Astrocyte (in vitro differentiated cells and primary cell): ENCODE measurements at regions not wholly inside any gene's neighbourhood (a gene's known extent, or its start where the extent isn't known, plus 50 kb on each side); places are given as distances from the start of the nearest gene placed in this dataset.

Experiments used
- DNase-seq: peaks from one replicate; pipeline ENCODE4 v3.0.0-alpha.2; 2010; ENCODE audit warnings: low read depth
- FAIRE-seq: peaks from 2 replicates; lab custom pipeline; 2011; peaks lifted over from hg19 to GRCh38; lab: Jason Lieb, UNC
- H2AFZ ChIP-seq: 2 replicates; pipeline ENCODE4 v1.6.0; 2012; ENCODE audit warnings: low read depth, low read length, inconsistent platforms
- H3K27ac ChIP-seq: 2 replicates; pipeline ENCODE4 v1.5.1; 2011; ENCODE audit warnings: low read depth, low read length, inconsistent platforms
- H3K27me3 ChIP-seq: 2 replicates; pipeline ENCODE4 v1.6.0; 2011; ENCODE audit warnings: low read length, inconsistent platforms; ENCODE audit not compliant: insufficient read depth
- H3K36me3 ChIP-seq: 2 replicates; pipeline ENCODE4 v1.5.1; 2011; ENCODE audit warnings: low read length, inconsistent platforms; ENCODE audit not compliant: insufficient read depth
- H3K4me1 ChIP-seq: 2 replicates; pipeline ENCODE4 v1.5.1; 2011; ENCODE audit warnings: low read length, inconsistent platforms; ENCODE audit not compliant: insufficient read depth
- H3K4me2 ChIP-seq: 2 replicates; pipeline ENCODE4 v1.6.0; 2012; ENCODE audit warnings: low read length, inconsistent platforms
- H3K4me3 ChIP-seq: 2 replicates; pipeline ENCODE4 v1.5.1; 2011; ENCODE audit warnings: low read depth, mild to moderate bottlenecking, low read length, inconsistent platforms; ENCODE audit not compliant: insufficient read depth
- H3K79me2 ChIP-seq: 2 replicates; pipeline ENCODE4 v1.6.0; 2012; ENCODE audit warnings: mild to moderate bottlenecking, low read length, inconsistent platforms; ENCODE audit not compliant: insufficient read depth
- H3K9ac ChIP-seq: 2 replicates; pipeline ENCODE4 v1.6.0; 2012; ENCODE audit warnings: mild to moderate bottlenecking, low read length, inconsistent platforms
- H3K9me3 ChIP-seq: 2 replicates; pipeline ENCODE4 v1.5.1; 2012; ENCODE audit warnings: low read depth, mild to moderate bottlenecking, low read length, inconsistent platforms; ENCODE audit not compliant: insufficient read depth
- H4K20me1 ChIP-seq: 2 replicates; pipeline ENCODE4 v1.6.0; 2012; ENCODE audit warnings: low read length, inconsistent platforms; ENCODE audit not compliant: insufficient read depth
- H3K27ac Mint-ChIP-seq: one replicate; pipeline ENCODE4 v1.8.0; 2021; ENCODE audit warnings: mild to moderate bottlenecking, mixed read lengths; ENCODE audit not compliant: unreplicated experiment
- H3K27me3 Mint-ChIP-seq: one replicate; pipeline ENCODE4 v1.8.0; 2021; ENCODE audit warnings: low read depth, mixed read lengths; ENCODE audit not compliant: unreplicated experiment
- H3K36me3 Mint-ChIP-seq: one replicate; pipeline ENCODE4 v1.8.0; 2021; ENCODE audit warnings: low read depth, mixed read lengths; ENCODE audit not compliant: unreplicated experiment
- H3K4me1 Mint-ChIP-seq: one replicate; pipeline ENCODE4 v1.8.0; 2021; ENCODE audit warnings: low read depth, mixed read lengths; ENCODE audit not compliant: unreplicated experiment
- H3K4me3 Mint-ChIP-seq: one replicate; pipeline ENCODE4 v1.8.0; 2021; ENCODE audit warnings: mild to moderate bottlenecking, moderate library complexity, mixed read lengths; ENCODE audit not compliant: unreplicated experiment
- H3K9me3 Mint-ChIP-seq: one replicate; pipeline ENCODE4 v1.8.0; 2021; ENCODE audit warnings: mild to moderate bottlenecking, mixed read lengths; ENCODE audit not compliant: unreplicated experiment
- CTCF ChIP-seq: IDR thresholded peaks from 2 replicates; pipeline ENCODE4 v1.5.1; 2011; ENCODE audit warnings: low read depth, mild to moderate bottlenecking, inconsistent platforms, low read length, moderate library complexity; ENCODE audit not compliant: insufficient read depth
- EZH2 ChIP-seq: IDR thresholded peaks from 2 replicates; pipeline ENCODE4 v1.6.1; 2012; ENCODE audit warnings: mild to moderate bottlenecking, low read length, inconsistent platforms; ENCODE audit not compliant: insufficient read depth

- Mint-ChIP-seq H3K27me3 (peaks cover 20% of the 10 kb centered on the region), H3K4me1 (no peaks in the 10 kb centered on the region), H3K4me3 (no peak overlapping the region), H3K36me3 (no peaks in the 10 kb centered on the region), H3K27ac (no peak overlapping the region), H3K9me3 (peaks cover 4% of the 10 kb centered on the region)
- no peak overlapping the region for H3K9ac ChIP-seq
- no peaks in the 10 kb centered on the region for H3K79me2 ChIP-seq
- TF ChIP-seq EZH2 (no peak), CTCF (no peak)
- no peak overlapping the region for H3K27ac ChIP-seq
- H4K20me1 ChIP-seq: no peaks in the 10 kb centered on the region
- no peaks in the 10 kb centered on the region for H3K4me1 ChIP-seq
- no peaks in the 10 kb centered on the region for H3K27me3 ChIP-seq
- no peaks in the 10 kb centered on the region for H3K36me3 ChIP-seq
- peaks cover 5% of the 10 kb centered on the region for H3K9me3 ChIP-seq
- DNase-seq (no peak), FAIRE-seq (no peak)
- no peak overlapping the region for H3K4me2 ChIP-seq
- no peak overlapping the region for H3K4me3 ChIP-seq
- H2AFZ ChIP-seq: no peak overlapping the region
Measured at GRCh38 chr6:159331451-159331850, 162.3 kb downstream of the FNDC1 start.

GRCh38 chr6:159329081-159329480 is 159.9 kb downstream of the FNDC1 start:
- no peaks in the 10 kb centered on the region for H3K9me3 Mint-ChIP-seq
- no peaks in the 10 kb centered on the region for H3K9me3 ChIP-seq

More at GRCh38 chr6:159329081-159329480, 159.9 kb downstream of the FNDC1 start:
- Histone ChIP-seq H3K79me2 (no peaks in the 10 kb centered on the region), H3K4me3 (no peak overlapping the region), H4K20me1 (no peaks in the 10 kb centered on the region), H3K9ac (no peak overlapping the region), H3K4me2 (no peak overlapping the region), H3K27me3 (no peaks in the 10 kb centered on the region), H3K36me3 (no peaks in the 10 kb centered on the region), H3K27ac (no peak overlapping the region), H3K4me1 (no peaks in the 10 kb centered on the region), H2AFZ (no peak overlapping the region)
- no peaks in the 10 kb centered on the region for H3K36me3 Mint-ChIP-seq
- no peak overlapping the region for H3K27ac Mint-ChIP-seq
- peaks cover 3% of the 10 kb centered on the region for H3K4me1 Mint-ChIP-seq
- H3K4me3 Mint-ChIP-seq: no peak overlapping the region
- no peak for DNase-seq
- FAIRE-seq: no peak
- H3K27me3 Mint-ChIP-seq: peaks cover 12% of the 10 kb centered on the region
- no peak for TF ChIP-seq CTCF
- TF ChIP-seq EZH2: no peak
